HL-60 (cell line): ENCODE measurements at regions not wholly inside any gene's neighbourhood (a gene's known extent, or its start where the extent isn't known, plus 50 kb on each side); places are given as distances from the start of the nearest gene placed in this dataset.

ENCODE experiments used
- DNase-seq, 2 experiments: peaks; one replicate each; pipeline ENCODE4 v3.0.0-alpha.2; 2010 to 2020; ENCODE audit warnings: low read depth in 1 of 2, low spot score in 1 of 2
- H3K27ac ChIP-seq: fragments of 250-450 bp; sonication (Bioruptor Pico); replicated peaks from 2 replicates; pipeline ENCODE4 v1.5.1; 2020; ENCODE audit warnings: mild to moderate bottlenecking, moderate library complexity
- H3K27me3 ChIP-seq: fragments of 250-450 bp; sonication (Bioruptor Pico); 2 replicates; pipeline ENCODE4 v1.5.1; 2021; ENCODE audit warnings: mild to moderate bottlenecking, moderate library complexity; ENCODE audit not compliant: insufficient read depth, poor library complexity, severe bottlenecking
- H3K4me3 ChIP-seq: replicated peaks from 2 replicates; pipeline ENCODE4 v1.5.1; 2011; ENCODE audit warnings: mild to moderate bottlenecking, control low read depth, low read length; ENCODE audit not compliant: insufficient read depth
- GABPA ChIP-seq: IDR thresholded peaks from 2 replicates; pipeline ENCODE4 v1.6.1; 2012; ENCODE audit warnings: low read depth
- POLR2AphosphoS5 ChIP-seq: IDR thresholded peaks from 2 replicates; pipeline ENCODE4 v1.6.1; 2012; ENCODE audit warnings: low read depth
- SPI1 ChIP-seq: IDR thresholded peaks from 2 replicates; pipeline ENCODE4 v1.6.1; 2012; ENCODE audit warnings: low read depth, mild to moderate bottlenecking, borderline replicate concordance
- TF ChIP-seq, protein P1 (sequence below): IDR thresholded peaks from one replicate; pipeline ENCODE4 v1.5.1; 2011; ENCODE audit warnings: low read length, control low read depth, inconsistent platforms; ENCODE audit not compliant: insufficient read depth
- TF ChIP-seq, protein P2 (sequence below): IDR thresholded peaks from 2 replicates; pipeline ENCODE4 v1.6.1; 2012; ENCODE audit warnings: low read depth; ENCODE audit not compliant: insufficient replicate concordance

DNA sequence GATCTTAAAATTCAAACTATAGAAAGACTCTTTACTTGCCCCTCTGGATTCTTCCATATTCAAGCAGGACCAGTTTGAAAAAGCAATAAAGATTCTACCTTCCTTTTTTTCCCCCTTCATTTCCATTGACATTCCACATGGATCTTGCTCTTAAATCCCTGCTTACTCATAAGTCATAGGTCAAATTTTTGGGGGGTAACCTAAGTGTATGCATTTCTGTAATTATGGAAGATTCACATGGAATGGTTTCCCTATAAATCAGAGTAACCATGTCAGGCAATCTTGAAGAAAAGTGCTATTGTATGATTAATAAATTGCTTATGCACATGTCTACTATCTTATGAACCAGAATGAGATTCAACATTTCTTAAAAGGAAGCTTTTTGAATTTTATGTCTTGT lies 551.0 kb downstream of the HAO1 start:
- TF ChIP-seq SPI1, result no peak
- TF ChIP-seq POLR2AphosphoS5, result no peak
- TF ChIP-seq, protein P1, sequence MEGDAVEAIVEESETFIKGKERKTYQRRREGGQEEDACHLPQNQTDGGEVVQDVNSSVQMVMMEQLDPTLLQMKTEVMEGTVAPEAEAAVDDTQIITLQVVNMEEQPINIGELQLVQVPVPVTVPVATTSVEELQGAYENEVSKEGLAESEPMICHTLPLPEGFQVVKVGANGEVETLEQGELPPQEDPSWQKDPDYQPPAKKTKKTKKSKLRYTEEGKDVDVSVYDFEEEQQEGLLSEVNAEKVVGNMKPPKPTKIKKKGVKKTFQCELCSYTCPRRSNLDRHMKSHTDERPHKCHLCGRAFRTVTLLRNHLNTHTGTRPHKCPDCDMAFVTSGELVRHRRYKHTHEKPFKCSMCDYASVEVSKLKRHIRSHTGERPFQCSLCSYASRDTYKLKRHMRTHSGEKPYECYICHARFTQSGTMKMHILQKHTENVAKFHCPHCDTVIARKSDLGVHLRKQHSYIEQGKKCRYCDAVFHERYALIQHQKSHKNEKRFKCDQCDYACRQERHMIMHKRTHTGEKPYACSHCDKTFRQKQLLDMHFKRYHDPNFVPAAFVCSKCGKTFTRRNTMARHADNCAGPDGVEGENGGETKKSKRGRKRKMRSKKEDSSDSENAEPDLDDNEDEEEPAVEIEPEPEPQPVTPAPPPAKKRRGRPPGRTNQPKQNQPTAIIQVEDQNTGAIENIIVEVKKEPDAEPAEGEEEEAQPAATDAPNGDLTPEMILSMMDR, result no peak
- TF ChIP-seq, protein P2, sequence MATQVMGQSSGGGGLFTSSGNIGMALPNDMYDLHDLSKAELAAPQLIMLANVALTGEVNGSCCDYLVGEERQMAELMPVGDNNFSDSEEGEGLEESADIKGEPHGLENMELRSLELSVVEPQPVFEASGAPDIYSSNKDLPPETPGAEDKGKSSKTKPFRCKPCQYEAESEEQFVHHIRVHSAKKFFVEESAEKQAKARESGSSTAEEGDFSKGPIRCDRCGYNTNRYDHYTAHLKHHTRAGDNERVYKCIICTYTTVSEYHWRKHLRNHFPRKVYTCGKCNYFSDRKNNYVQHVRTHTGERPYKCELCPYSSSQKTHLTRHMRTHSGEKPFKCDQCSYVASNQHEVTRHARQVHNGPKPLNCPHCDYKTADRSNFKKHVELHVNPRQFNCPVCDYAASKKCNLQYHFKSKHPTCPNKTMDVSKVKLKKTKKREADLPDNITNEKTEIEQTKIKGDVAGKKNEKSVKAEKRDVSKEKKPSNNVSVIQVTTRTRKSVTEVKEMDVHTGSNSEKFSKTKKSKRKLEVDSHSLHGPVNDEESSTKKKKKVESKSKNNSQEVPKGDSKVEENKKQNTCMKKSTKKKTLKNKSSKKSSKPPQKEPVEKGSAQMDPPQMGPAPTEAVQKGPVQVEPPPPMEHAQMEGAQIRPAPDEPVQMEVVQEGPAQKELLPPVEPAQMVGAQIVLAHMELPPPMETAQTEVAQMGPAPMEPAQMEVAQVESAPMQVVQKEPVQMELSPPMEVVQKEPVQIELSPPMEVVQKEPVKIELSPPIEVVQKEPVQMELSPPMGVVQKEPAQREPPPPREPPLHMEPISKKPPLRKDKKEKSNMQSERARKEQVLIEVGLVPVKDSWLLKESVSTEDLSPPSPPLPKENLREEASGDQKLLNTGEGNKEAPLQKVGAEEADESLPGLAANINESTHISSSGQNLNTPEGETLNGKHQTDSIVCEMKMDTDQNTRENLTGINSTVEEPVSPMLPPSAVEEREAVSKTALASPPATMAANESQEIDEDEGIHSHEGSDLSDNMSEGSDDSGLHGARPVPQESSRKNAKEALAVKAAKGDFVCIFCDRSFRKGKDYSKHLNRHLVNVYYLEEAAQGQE, result no peak
- no peak for TF ChIP-seq GABPA
- Histone ChIP-seq H3K4me3 (no peak overlapping the region), H3K27me3 (no peaks in the 10 kb centered on the region), H3K27ac (no peak overlapping the region)
- DNase-seq, result no peak

DNA sequence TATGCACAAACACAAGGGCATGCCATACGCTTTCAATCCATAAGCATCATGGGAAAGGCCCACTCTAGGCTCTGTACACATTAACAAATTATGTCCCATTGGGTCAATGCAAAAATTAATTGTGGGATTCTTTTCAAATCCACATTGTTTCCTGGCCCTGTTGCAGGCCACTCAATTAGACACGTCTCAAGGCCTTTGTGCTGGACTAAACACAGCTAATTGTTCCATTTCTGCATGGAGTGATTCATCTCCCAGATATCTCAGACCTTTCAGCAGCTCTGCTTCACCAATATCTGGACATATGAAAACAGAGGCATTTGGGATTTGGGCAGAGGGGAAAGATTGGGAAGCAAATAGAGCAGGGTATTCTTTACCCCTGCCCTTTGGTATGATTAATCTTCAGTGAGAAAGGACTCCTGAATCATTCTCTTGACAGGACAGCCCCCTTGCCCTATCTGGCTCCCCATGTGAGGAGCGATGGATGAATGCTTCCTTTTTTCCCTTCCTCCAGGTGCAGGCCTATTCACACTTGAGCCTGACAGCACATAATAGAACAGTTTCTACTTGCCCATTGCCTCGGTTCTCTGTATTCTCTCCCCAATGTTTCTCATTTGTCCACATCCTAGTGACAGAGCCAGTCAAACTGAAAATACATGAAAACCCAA lies 547.6 kb downstream of the HAO1 start:
- TF ChIP-seq, protein P1, result no peak
- TF ChIP-seq, protein P2, result no peak
- TF ChIP-seq GABPA (no peak), SPI1 (no peak), POLR2AphosphoS5 (no peak)
- DNase-seq, result no peak
- Histone ChIP-seq H3K27me3 (peaks cover 2% of the 10 kb centered on the region), H3K4me3 (no peak overlapping the region), H3K27ac (no peak overlapping the region)

DNA sequence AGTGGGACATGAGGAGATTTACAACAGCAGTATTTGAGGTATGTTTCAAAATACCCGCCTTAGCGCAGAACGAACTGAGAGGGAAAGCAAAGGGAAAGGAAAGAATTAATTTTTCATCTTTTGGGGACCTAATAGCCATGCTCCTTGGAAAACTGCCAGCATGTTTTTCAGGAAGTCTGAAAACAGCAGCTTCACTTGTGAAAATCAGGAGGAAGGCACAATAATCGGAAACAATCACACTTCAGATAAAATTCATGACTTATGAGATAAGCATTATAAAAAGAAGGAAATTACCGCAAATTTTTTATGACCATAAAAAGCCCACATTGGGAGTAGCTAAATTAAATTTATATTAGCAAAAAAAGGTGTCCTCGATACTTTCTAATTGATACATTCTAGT lies 541.1 kb downstream of the HAO1 start:
- TF ChIP-seq POLR2AphosphoS5 (no peak), SPI1 (no peak), GABPA (no peak)
- TF ChIP-seq, protein P1, result no peak
- TF ChIP-seq, protein P2, result no peak
- Histone ChIP-seq H3K27me3 (peaks cover 18% of the 10 kb centered on the region), H3K4me3 (no peak overlapping the region), H3K27ac (no peak overlapping the region)
- DNase-seq, result no peak
